ENCODE measurements at regions not wholly inside any gene's neighbourhood (a gene's known extent, or its start where the extent isn't known, plus 50 kb on each side); places are given as distances from the start of the nearest gene placed in this dataset.

GRCh38 chr4:96052827-96053226 lies 212.9 kb downstream of the PDHA2 start:
- no peaks in the 10 kb centered on the region for H3K9me3 ChIP-seq (ENCODE audit: low read depth, low read length)
- no peak for TF ChIP-seq CTCF (IDR thresholded peaks at IDR 0.05; ENCODE audit: extremely low read depth, low read depth, low read length)
- H3K4me3 ChIP-seq (ENCODE audit: insufficient read depth, low read length), result no peak overlapping the region
- no peak overlapping the region for H3K27ac ChIP-seq (ENCODE audit: low read depth, low read length)
- no peaks in the 10 kb centered on the region for H3K4me1 ChIP-seq (ENCODE audit: insufficient read depth, low read length)
- no peak overlapping the region for H2AFZ ChIP-seq (ENCODE audit: low read length)
- H3K79me2 ChIP-seq (ENCODE audit: insufficient read depth, low read length), result no peaks in the 10 kb centered on the region
- no peaks in the 10 kb centered on the region for H4K20me1 ChIP-seq (ENCODE audit: insufficient read depth, low read length)
- no peaks in the 10 kb centered on the region for H3K36me3 ChIP-seq (ENCODE audit: insufficient read depth, low read length)
- no peak overlapping the region for H3K4me2 ChIP-seq (ENCODE audit: insufficient read depth, low read length)
- no peaks in the 10 kb centered on the region for H3K27me3 ChIP-seq (ENCODE audit: insufficient read depth, low read length)
- no peak for DNase-seq (ENCODE audit: insufficient read length, low spot score, missing footprints)

GRCh38 chr4:96056346-96056934 lies 216.5 kb downstream of the PDHA2 start:
- Histone ChIP-seq H3K9me3 (ENCODE audit: low read depth, low read length) (no peaks in the 10 kb centered on the region), H3K27ac (ENCODE audit: low read depth, low read length) (no peak overlapping the region), H3K79me2 (ENCODE audit: insufficient read depth, low read length) (no peaks in the 10 kb centered on the region), H3K4me1 (ENCODE audit: insufficient read depth, low read length) (no peaks in the 10 kb centered on the region), H3K4me2 (ENCODE audit: insufficient read depth, low read length) (no peak overlapping the region), H3K36me3 (ENCODE audit: insufficient read depth, low read length) (no peaks in the 10 kb centered on the region), H4K20me1 (ENCODE audit: insufficient read depth, low read length) (no peaks in the 10 kb centered on the region), H2AFZ (ENCODE audit: low read length) (no peak overlapping the region), H3K27me3 (ENCODE audit: insufficient read depth, low read length) (no peaks in the 10 kb centered on the region), H3K4me3 (ENCODE audit: insufficient read depth, low read length) (no peak overlapping the region)
- no peak for DNase-seq (ENCODE audit: insufficient read length, low spot score, missing footprints)
- no peak for TF ChIP-seq CTCF (IDR thresholded peaks at IDR 0.05; ENCODE audit: extremely low read depth, low read depth, low read length)

DNA sequence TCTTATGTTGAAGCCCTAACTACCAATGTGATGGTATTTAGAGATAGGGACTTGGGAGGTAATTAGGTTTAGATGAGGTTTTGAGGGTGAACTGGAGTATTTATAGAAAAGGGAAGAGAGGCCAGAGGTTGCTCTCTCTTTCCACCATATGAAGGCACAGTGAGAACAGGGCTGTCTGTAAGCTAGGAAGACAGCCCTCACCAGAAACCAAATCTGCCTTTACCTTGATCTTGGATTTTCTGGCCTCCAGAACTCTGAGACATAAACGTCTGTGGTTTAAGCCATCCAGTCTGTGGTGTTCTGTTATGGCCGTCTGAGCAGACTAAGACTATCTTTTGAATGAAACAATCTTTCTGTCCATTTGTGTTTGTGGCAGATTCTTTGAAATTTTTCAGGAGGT lies 223.7 kb downstream of the PDHA2 start:
- H3K4me2 ChIP-seq (ENCODE audit: insufficient read depth, low read length), result no peak overlapping the region
- H3K27me3 ChIP-seq (ENCODE audit: insufficient read depth, low read length), result no peaks in the 10 kb centered on the region
- no peaks in the 10 kb centered on the region for H3K79me2 ChIP-seq (ENCODE audit: insufficient read depth, low read length)
- DNase-seq (ENCODE audit: insufficient read length, low spot score, missing footprints), result peak; percentile 26
- H3K4me3 ChIP-seq (ENCODE audit: insufficient read depth, low read length), result no peak overlapping the region
- no peaks in the 10 kb centered on the region for H3K36me3 ChIP-seq (ENCODE audit: insufficient read depth, low read length)
- no peak overlapping the region for H2AFZ ChIP-seq (ENCODE audit: low read length)
- no peaks in the 10 kb centered on the region for H3K4me1 ChIP-seq (ENCODE audit: insufficient read depth, low read length)
- no peak for TF ChIP-seq CTCF (IDR thresholded peaks at IDR 0.05; ENCODE audit: extremely low read depth, low read depth, low read length)
- H3K27ac ChIP-seq (ENCODE audit: low read depth, low read length), result no peak overlapping the region
- no peaks in the 10 kb centered on the region for H4K20me1 ChIP-seq (ENCODE audit: insufficient read depth, low read length)
- H3K9me3 ChIP-seq (ENCODE audit: low read depth, low read length), result no peaks in the 10 kb centered on the region

DNA sequence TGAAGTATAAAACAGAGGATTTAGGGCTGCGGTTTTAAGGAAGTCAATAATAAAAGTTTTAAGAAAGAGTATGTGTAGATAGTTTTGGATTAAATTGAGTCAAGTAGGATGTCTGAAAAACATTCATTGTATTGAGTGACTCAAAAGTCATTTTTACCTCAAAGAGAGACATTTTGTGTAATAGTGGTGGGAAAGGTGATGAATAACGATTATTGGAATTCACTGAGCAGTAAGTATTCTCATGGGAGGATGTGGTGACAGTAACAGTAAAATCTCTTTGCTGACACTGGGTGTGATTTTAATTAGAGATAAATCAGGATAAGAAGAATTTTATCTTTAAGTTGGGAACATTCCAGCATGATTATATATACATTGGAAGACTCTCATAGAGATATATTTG lies 233.6 kb downstream of the PDHA2 start:
- Histone ChIP-seq H4K20me1 (ENCODE audit: insufficient read depth, low read length) (no peaks in the 10 kb centered on the region), H3K9me3 (ENCODE audit: low read depth, low read length) (no peaks in the 10 kb centered on the region), H2AFZ (ENCODE audit: low read length) (no peak overlapping the region), H3K4me2 (ENCODE audit: insufficient read depth, low read length) (no peak overlapping the region), H3K27ac (ENCODE audit: low read depth, low read length) (no peak overlapping the region), H3K4me3 (ENCODE audit: insufficient read depth, low read length) (no peak overlapping the region), H3K4me1 (ENCODE audit: insufficient read depth, low read length) (peaks cover 4% of the 10 kb centered on the region), H3K79me2 (ENCODE audit: insufficient read depth, low read length) (no peaks in the 10 kb centered on the region), H3K27me3 (ENCODE audit: insufficient read depth, low read length) (no peaks in the 10 kb centered on the region), H3K36me3 (ENCODE audit: insufficient read depth, low read length) (no peaks in the 10 kb centered on the region)
- DNase-seq (ENCODE audit: insufficient read length, low spot score, missing footprints), result no peak
- TF ChIP-seq CTCF (IDR thresholded peaks at IDR 0.05; ENCODE audit: extremely low read depth, low read depth, low read length), result no peak
